GM23248 (cell line): ENCODE measurements at regions not wholly inside any gene's neighbourhood (a gene's known extent, or its start where the extent isn't known, plus 50 kb on each side); places are given as distances from the start of the nearest gene placed in this dataset.
"Not testable (repeated sequence)": the region's sequence is repeated elsewhere in the genome, so short reads cannot be mapped to it uniquely, and the experiment has no call there.

Source experiments
- EZH2 ChIP-seq: fragments of 200-600 bp; sonication (generic); IDR thresholded peaks from 2 replicates; pipeline ENCODE4 v1.6.1; 2018; ENCODE audit warnings: antibody characterized with exemption, mild to moderate bottlenecking; ENCODE audit not compliant: insufficient read depth, poor library complexity, severe bottlenecking
- EZH2phosphoT487 ChIP-seq: fragments of 200-600 bp; sonication (generic); IDR thresholded peaks from 2 replicates; pipeline ENCODE4 v1.6.1; 2018; ENCODE audit warnings: antibody characterized with exemption, moderate library complexity, mild to moderate bottlenecking, low read depth; ENCODE audit not compliant: insufficient read depth

DNA sequence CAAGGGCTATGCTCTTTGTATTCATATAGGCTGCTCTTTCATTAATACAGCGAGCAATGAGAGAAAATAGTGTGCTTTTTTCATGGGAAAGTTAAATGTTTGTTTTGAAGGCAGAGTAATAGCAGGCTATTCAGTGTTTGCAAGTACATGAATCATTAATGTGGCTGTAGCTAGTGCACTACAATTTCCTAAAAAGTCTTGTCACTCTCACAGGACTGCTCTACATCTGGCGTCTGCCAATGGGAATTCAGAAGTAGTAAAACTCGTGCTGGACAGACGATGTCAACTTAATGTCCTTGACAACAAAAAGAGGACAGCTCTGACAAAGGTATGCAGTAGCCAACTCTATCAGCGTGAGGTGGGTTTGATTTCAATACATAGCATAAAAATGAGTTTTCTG lies 68.9 kb downstream of the CCDC74A start:
- TF ChIP-seq EZH2phosphoT487, EZH2: not testable (repeated sequence)
